ENCODE measurements at regions not wholly inside any gene's neighbourhood (a gene's known extent, or its start where the extent isn't known, plus 50 kb on each side); places are given as distances from the start of the nearest gene placed in this dataset.

DNA sequence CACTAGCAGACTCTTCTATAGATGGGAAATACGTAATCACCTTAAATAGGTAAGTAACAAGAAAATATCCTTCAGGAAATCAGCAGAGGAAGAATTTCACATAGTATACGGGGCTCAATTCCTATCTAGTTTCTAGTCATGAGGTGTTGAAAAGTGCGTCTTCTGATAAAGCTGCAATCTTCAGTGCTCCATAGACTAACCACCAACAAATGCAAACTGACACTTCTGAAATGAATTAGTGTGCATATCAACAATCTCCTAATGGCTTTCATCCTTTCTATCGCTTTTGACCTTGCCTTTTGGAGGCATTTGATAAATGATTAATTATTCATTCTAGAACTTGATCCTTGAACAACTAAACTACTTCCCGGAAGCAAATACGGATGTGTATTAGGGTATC is 2306.6 kb upstream of the AGA start:
- Histone ChIP-seq H3K9ac (ENCODE audit: low read length) (no peak overlapping the region), H3K27ac (ENCODE audit: low read depth, low read length) (no peak overlapping the region), H4K8ac (ENCODE audit: low read depth, low read length) (no peak overlapping the region), H3K27me3 (ENCODE audit: insufficient read depth, low read length) (no peaks in the 10 kb centered on the region), H3K23ac (ENCODE audit: low read length) (no peak overlapping the region), H3K79me2 (ENCODE audit: control insufficient read depth, insufficient read depth, low read length, poor library complexity) (no peaks in the 10 kb centered on the region), H3K4ac (ENCODE audit: low read depth, low read length) (no peak overlapping the region), H4K12ac (ENCODE audit: low read depth, low read length) (no peak overlapping the region), H2AFZ (ENCODE audit: insufficient read depth, low read length, poor library complexity) (no peak overlapping the region), H3K4me2 (ENCODE audit: low read length) (no peak overlapping the region), H3K9me3 (ENCODE audit: insufficient read depth, low read depth, low read length) (no peaks in the 10 kb centered on the region), H3K14ac (ENCODE audit: low read length) (no peak overlapping the region), H3K4me3 (ENCODE audit: low read depth, low read length) (no peak overlapping the region), H3K36me3 (ENCODE audit: control insufficient read depth in 1 of 2, insufficient read depth in 2 of 2, low read length in 2 of 2) (no peaks in the 10 kb centered on the region), H2BK12ac (ENCODE audit: low read length) (no peak overlapping the region), H2BK120ac (ENCODE audit: insufficient read depth, low read length, poor library complexity) (no peak overlapping the region), H3K79me1 (ENCODE audit: low read length) (no peaks in the 10 kb centered on the region), H4K91ac (ENCODE audit: low read depth, low read length) (no peak overlapping the region), H2BK5ac (ENCODE audit: low read depth, low read length, poor library complexity) (no peak overlapping the region), H2AK5ac (ENCODE audit: low read length) (no peak overlapping the region), H3K4me1 (ENCODE audit: control insufficient read depth in 1 of 2, insufficient read depth in 2 of 2, low read length in 2 of 2) (no peaks in the 10 kb centered on the region), H3K18ac (ENCODE audit: low read length) (no peak overlapping the region)
- WGBS (ENCODE audit: extremely low coverage, insufficient coverage, insufficient read length), result no CpG with 5 or more reads among the region's 6 CpGs
- no peak for DNase-seq

DNA sequence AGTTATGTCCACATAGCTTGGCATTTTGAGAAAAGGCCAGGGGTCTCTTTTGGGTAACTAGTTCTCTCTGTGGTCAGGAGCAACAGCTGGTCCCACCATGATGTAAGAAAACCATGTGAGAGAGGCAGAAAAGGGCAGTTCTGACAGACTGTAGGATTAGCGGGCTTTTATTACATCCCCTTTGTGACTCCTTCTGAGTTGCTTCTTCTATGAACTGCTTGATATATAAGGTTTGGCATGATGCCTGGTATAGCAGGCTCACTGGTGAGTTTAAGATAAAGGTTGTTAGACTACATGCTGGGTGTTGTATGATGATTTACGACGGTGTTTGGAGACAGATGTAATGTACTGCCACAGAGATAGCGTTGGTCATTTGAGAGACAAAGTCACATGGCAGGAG is 2308.1 kb upstream of the AGA start:
- no peak for DNase-seq
- Histone ChIP-seq H3K4me3 (ENCODE audit: low read depth, low read length) (no peak overlapping the region), H3K79me2 (ENCODE audit: control insufficient read depth, insufficient read depth, low read length, poor library complexity) (no peaks in the 10 kb centered on the region), H3K18ac (ENCODE audit: low read length) (no peak overlapping the region), H3K4ac (ENCODE audit: low read depth, low read length) (no peak overlapping the region), H3K27me3 (ENCODE audit: insufficient read depth, low read length) (no peaks in the 10 kb centered on the region), H4K12ac (ENCODE audit: low read depth, low read length) (no peak overlapping the region), H3K27ac (ENCODE audit: low read depth, low read length) (no peak overlapping the region), H2BK12ac (ENCODE audit: low read length) (no peak overlapping the region), H2BK5ac (ENCODE audit: low read depth, low read length, poor library complexity) (no peak overlapping the region), H3K9ac (ENCODE audit: low read length) (no peak overlapping the region), H4K91ac (ENCODE audit: low read depth, low read length) (no peak overlapping the region), H3K23ac (ENCODE audit: low read length) (no peak overlapping the region), H2AK5ac (ENCODE audit: low read length) (no peak overlapping the region), H2BK120ac (ENCODE audit: insufficient read depth, low read length, poor library complexity) (no peak overlapping the region), H3K14ac (ENCODE audit: low read length) (no peak overlapping the region), H2AFZ (ENCODE audit: insufficient read depth, low read length, poor library complexity) (no peak overlapping the region), H3K79me1 (ENCODE audit: low read length) (no peaks in the 10 kb centered on the region), H3K4me1 (ENCODE audit: control insufficient read depth in 1 of 2, insufficient read depth in 2 of 2, low read length in 2 of 2) (no peaks in the 10 kb centered on the region), H3K36me3 (ENCODE audit: control insufficient read depth in 1 of 2, insufficient read depth in 2 of 2, low read length in 2 of 2) (no peaks in the 10 kb centered on the region), H3K4me2 (ENCODE audit: low read length) (no peak overlapping the region), H3K9me3 (ENCODE audit: insufficient read depth, low read depth, low read length) (no peaks in the 10 kb centered on the region), H4K8ac (ENCODE audit: low read depth, low read length) (no peak overlapping the region)
- no CpG with 5 or more reads among the region's 4 CpGs for WGBS (ENCODE audit: extremely low coverage, insufficient coverage, insufficient read length)

DNA sequence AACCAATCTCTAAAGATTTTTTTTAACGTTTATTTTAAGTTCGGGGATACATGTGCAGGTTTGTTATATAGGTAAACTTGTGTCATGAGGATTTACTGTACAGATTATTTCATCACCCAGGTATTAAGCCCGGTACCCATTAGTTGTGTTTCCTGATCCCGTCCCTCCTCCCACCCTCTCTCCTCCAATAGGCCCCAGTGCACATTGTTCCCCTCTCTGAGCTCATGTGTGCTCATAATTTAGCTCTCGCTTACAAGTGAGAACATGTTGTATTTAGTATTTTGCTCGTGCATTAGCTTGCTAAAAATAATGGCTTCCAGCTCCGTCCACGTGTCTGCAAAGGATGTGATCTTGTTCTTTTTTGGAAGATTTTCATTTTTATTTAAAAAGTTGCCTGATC is 2309.4 kb upstream of the AGA start:
- Histone ChIP-seq H2AFZ (ENCODE audit: insufficient read depth, low read length, poor library complexity) (no peak overlapping the region), H3K4me2 (ENCODE audit: low read length) (no peak overlapping the region), H2BK12ac (ENCODE audit: low read length) (no peak overlapping the region), H3K18ac (ENCODE audit: low read length) (no peak overlapping the region), H2AK5ac (ENCODE audit: low read length) (no peak overlapping the region), H3K4ac (ENCODE audit: low read depth, low read length) (no peak overlapping the region), H3K4me1 (ENCODE audit: control insufficient read depth in 1 of 2, insufficient read depth in 2 of 2, low read length in 2 of 2) (no peaks in the 10 kb centered on the region), H3K4me3 (ENCODE audit: low read depth, low read length) (no peak overlapping the region), H3K14ac (ENCODE audit: low read length) (no peak overlapping the region), H3K9ac (ENCODE audit: low read length) (no peak overlapping the region), H3K79me2 (ENCODE audit: control insufficient read depth, insufficient read depth, low read length, poor library complexity) (no peaks in the 10 kb centered on the region), H4K12ac (ENCODE audit: low read depth, low read length) (no peak overlapping the region), H3K36me3 (ENCODE audit: control insufficient read depth in 1 of 2, insufficient read depth in 2 of 2, low read length in 2 of 2) (no peaks in the 10 kb centered on the region), H2BK5ac (ENCODE audit: low read depth, low read length, poor library complexity) (no peak overlapping the region), H3K79me1 (ENCODE audit: low read length) (no peaks in the 10 kb centered on the region), H4K91ac (ENCODE audit: low read depth, low read length) (no peak overlapping the region), H3K27ac (ENCODE audit: low read depth, low read length) (no peak overlapping the region), H3K9me3 (ENCODE audit: insufficient read depth, low read depth, low read length) (no peaks in the 10 kb centered on the region), H3K27me3 (ENCODE audit: insufficient read depth, low read length) (no peaks in the 10 kb centered on the region), H3K23ac (ENCODE audit: low read length) (no peak overlapping the region), H4K8ac (ENCODE audit: low read depth, low read length) (no peak overlapping the region), H2BK120ac (ENCODE audit: insufficient read depth, low read length, poor library complexity) (no peak overlapping the region)
- no peak for DNase-seq
- WGBS (ENCODE audit: extremely low coverage, insufficient coverage, insufficient read length), result no CpG with 5 or more reads among the region's 8 CpGs

DNA sequence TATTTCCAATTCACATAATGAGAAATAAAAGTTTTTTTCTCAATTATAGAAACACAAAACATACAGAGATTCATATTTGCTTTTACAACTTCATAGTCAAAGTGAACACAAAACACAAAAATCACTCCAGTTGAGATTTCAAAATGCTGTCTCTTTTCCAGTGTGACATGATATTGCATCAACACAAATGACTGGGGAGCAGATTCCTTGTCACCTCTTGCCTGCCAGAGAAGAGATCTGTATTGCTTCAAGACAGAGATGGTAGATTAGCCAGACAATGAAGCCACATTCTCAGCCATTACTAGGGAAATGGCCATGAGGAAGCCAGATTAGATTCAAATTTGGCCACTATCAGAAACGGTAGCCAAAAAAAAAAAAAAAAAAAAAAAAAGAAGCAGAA is 2313.1 kb upstream of the AGA start:
- Histone ChIP-seq H4K8ac (ENCODE audit: low read depth, low read length) (no peak overlapping the region), H3K36me3 (ENCODE audit: control insufficient read depth in 1 of 2, insufficient read depth in 2 of 2, low read length in 2 of 2) (no peaks in the 10 kb centered on the region), H2AFZ (ENCODE audit: insufficient read depth, low read length, poor library complexity) (no peak overlapping the region), H3K79me1 (ENCODE audit: low read length) (no peaks in the 10 kb centered on the region), H3K27me3 (ENCODE audit: insufficient read depth, low read length) (no peaks in the 10 kb centered on the region), H2BK12ac (ENCODE audit: low read length) (no peak overlapping the region), H3K23ac (ENCODE audit: low read length) (no peak overlapping the region), H3K4ac (ENCODE audit: low read depth, low read length) (no peak overlapping the region), H3K4me2 (ENCODE audit: low read length) (no peak overlapping the region), H2AK5ac (ENCODE audit: low read length) (no peak overlapping the region), H2BK5ac (ENCODE audit: low read depth, low read length, poor library complexity) (no peak overlapping the region), H4K12ac (ENCODE audit: low read depth, low read length) (no peak overlapping the region), H3K18ac (ENCODE audit: low read length) (no peak overlapping the region), H3K9me3 (ENCODE audit: insufficient read depth, low read depth, low read length) (no peaks in the 10 kb centered on the region), H3K79me2 (ENCODE audit: control insufficient read depth, insufficient read depth, low read length, poor library complexity) (no peaks in the 10 kb centered on the region), H3K14ac (ENCODE audit: low read length) (no peak overlapping the region), H3K4me3 (ENCODE audit: low read depth, low read length) (no peak overlapping the region), H3K27ac (ENCODE audit: low read depth, low read length) (no peak overlapping the region), H3K4me1 (ENCODE audit: control insufficient read depth in 1 of 2, insufficient read depth in 2 of 2, low read length in 2 of 2) (no peaks in the 10 kb centered on the region), H2BK120ac (ENCODE audit: insufficient read depth, low read length, poor library complexity) (no peak overlapping the region), H4K91ac (ENCODE audit: low read depth, low read length) (no peak overlapping the region), H3K9ac (ENCODE audit: low read length) (no peak overlapping the region)
- DNase-seq, result no peak
- no CpG with 5 or more reads among the region's 1 CpG for WGBS (ENCODE audit: extremely low coverage, insufficient coverage, insufficient read length)
